ENCODE measurements at regions not wholly inside any gene's neighbourhood (a gene's known extent, or its start where the extent isn't known, plus 50 kb on each side); places are given as distances from the start of the nearest gene placed in this dataset.

DNA sequence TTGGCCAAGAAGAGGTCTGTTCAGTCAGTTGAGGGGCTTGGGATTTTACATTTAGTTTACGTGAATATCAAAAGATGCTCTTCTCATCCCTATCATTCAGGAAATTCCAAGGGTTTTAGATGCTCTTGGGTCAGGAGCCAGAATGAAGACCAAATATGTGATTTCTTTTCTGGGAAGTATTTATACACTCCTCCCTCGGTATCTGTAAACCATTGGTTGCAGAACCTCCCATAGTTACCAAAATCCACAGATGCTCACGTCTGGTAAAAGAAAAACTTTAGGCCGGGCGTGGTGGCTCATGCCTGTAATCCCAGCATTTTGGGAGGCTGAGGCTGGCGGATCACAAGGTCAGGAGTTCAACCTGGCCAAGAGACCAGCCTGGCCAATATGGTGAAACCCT is 75.9 kb downstream of the TNFAIP2 start:
- TF ChIP-seq, protein P1, sequence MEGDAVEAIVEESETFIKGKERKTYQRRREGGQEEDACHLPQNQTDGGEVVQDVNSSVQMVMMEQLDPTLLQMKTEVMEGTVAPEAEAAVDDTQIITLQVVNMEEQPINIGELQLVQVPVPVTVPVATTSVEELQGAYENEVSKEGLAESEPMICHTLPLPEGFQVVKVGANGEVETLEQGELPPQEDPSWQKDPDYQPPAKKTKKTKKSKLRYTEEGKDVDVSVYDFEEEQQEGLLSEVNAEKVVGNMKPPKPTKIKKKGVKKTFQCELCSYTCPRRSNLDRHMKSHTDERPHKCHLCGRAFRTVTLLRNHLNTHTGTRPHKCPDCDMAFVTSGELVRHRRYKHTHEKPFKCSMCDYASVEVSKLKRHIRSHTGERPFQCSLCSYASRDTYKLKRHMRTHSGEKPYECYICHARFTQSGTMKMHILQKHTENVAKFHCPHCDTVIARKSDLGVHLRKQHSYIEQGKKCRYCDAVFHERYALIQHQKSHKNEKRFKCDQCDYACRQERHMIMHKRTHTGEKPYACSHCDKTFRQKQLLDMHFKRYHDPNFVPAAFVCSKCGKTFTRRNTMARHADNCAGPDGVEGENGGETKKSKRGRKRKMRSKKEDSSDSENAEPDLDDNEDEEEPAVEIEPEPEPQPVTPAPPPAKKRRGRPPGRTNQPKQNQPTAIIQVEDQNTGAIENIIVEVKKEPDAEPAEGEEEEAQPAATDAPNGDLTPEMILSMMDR (IDR thresholded peaks at IDR 0.05; ENCODE audit: extremely low read depth, missing control alignments), result no peak
- DNase-seq (ENCODE audit: low spot score), result no peak

DNA sequence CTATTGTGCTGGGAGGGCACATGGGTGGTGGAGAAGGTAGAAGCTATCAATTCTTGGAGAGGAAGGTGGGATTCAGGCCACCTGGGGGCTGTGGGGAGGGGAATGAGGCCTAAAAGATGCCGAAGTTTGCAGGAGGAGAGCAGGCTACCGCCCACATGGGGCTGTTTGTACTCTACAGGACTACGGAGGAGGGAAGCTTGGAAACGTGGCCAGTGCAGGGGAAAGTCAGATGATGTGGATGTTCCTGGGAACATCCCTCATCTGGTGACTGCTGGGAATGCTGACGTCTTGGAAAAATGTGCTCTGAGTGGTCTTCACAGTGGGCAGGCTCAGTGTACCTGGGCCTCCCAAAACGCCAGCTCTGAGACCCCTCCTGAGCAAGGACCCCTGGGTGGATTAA is 78.5 kb downstream of the TNFAIP2 start:
- TF ChIP-seq, protein P1 (IDR thresholded peaks at IDR 0.05; ENCODE audit: extremely low read depth, missing control alignments), result no peak
- no peak for DNase-seq (ENCODE audit: low spot score)

DNA sequence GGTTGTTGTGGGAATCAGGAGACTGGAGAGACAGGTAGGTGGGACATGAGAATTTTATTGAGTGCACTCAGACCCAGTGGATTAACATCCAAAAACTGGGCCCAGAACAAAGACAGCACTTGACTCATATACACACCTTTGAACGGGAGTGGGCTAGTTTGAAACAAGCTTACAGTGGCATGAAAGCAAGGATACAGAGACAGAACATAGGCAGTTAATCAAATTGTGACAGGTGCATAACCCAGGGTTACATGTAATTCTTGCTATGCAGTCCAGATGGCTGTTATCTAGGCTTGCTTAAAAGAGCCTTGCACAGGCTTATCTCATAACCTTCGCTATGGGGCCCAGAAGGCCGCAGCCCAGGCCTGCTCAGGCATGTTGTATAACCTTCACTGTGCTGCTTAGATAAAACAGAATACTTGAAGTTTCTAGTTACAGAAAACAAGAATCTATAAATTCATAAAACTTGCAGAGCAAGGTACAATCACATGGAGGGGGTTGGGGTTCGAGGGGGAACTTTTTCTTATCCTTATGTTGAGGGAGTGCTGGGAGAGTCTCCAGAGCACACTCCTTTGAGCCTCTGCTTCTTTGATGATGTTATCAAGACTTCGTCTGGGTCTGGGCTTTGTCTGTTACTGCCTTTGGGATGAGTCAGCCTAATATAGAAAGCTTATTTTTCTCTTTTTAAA is 81.7 kb downstream of the TNFAIP2 start:
- TF ChIP-seq, protein P1 (IDR thresholded peaks at IDR 0.05; ENCODE audit: extremely low read depth, missing control alignments), result no peak
- DNase-seq (ENCODE audit: low spot score), result no peak

DNA sequence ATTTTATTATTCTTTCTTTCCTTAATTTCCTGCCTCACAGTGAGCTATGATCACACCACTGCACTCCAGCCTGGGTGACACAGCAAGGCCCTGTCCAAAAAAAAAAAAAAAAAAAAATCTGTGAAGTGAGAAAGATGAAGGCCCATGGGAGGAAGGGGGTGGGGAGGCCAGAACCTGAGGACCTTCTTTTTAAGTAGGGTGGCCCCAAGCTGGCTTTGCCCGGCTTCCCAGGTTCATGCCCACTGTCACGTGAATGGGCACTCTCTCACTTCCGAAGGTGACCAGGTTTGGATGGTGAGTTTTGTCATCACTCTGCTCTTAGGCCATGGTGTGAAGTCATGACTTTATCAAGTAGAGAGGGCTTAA is 82.3 kb downstream of the TNFAIP2 start:
- TF ChIP-seq, protein P1 (IDR thresholded peaks at IDR 0.05; ENCODE audit: extremely low read depth, missing control alignments), result no peak
- no peak for DNase-seq (ENCODE audit: low spot score)

DNA sequence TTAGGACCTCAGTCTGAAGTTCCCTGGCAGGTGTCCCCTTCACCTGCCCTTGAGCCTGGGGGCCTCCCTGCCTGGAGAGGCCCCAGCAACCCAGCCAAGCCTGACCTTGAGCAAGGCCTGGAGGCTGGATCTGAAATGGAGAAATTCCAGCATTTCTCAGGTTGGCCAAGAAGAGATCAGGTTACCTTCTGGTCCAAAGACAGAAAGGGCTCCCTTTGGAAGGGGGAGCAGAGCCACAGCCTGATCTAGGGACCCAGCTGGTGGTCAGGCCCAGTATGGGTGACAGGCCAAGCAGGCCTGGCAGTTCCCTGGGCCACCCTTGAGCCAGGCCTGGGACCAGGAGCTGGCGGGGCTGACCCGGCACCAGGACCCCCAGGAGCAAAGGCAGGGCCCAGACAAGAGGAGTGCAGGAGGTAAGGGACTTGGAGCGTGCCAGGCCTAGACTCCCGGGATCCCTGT is 82.8 kb downstream of the TNFAIP2 start:
- TF ChIP-seq, protein P1 (IDR thresholded peaks at IDR 0.05; ENCODE audit: extremely low read depth, missing control alignments), result no peak
- no peak for DNase-seq (ENCODE audit: low spot score)

DNA sequence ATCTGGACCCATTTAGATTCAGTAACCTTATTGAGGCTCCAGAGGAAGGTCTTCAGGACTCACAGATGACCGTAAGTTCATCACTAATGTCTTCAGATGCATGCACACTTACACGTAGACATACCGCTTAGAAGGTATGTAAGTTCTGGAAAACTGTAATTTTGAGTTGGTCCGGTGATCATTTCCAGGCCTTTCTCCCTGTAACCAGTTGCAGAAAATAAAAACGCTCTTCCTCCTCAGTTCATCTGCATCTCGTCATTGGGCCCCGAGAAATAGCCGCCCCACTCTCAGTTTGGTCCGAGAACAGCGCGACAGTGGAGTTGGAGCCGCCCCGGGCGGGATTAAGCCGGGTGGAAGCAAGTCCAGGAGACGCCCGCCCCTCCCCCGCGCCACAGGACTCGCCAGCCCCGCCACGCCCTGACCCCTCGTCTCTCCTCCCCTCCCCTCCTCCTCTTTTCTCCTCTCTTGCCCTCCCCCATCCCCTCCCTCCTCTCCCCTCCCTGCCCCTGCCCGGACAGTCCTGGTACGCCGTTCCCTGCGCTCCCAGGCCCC is 83.7 kb downstream of the TNFAIP2 start:
- DNase-seq (ENCODE audit: low spot score), result no peak
- TF ChIP-seq, protein P1 (IDR thresholded peaks at IDR 0.05; ENCODE audit: extremely low read depth, missing control alignments), result no peak

DNA sequence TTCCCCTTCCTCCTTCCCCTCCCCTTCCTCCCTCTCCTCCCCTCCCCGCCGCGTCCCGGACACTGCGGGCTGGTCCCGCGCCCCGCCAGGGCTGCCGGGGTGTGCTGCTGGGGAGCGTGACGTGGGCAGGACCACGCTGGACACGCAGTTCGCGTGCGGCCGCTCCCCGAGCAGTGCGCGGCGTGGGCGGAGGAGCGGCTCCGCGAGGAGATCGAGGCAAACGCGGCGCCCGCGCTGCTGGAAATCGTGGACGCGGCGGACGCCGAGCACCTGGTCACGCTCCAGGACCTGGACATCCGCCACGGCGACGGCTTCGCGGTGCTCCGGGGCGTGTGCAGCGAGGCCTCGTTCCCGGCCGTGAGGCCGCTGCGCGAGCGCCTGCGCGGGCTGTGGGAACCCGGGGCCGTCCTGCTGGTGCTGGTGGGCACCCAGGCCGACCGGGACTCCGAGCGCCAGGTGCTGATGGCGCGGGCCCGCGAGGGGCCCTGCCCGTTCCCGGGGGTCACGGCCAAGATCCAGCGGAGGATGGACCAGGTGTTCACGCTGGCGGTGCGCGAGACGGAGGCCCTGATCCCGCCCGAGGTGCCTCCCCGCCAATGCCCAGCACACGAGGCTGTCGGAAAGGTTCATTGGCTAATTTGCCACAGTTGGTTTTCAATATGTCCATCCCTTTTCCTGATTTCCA is 84.3 kb downstream of the TNFAIP2 start:
- TF ChIP-seq, protein P1 (IDR thresholded peaks at IDR 0.05; ENCODE audit: extremely low read depth, missing control alignments), result no peak
- DNase-seq (ENCODE audit: low spot score), result no peak

All from GM20000 (cell line).